ENCODE measurements at regions not wholly inside any gene's neighbourhood (a gene's known extent, or its start where the extent isn't known, plus 50 kb on each side); places are given as distances from the start of the nearest gene placed in this dataset.
"Not testable (repeated sequence)": the region's sequence is repeated elsewhere in the genome, so short reads cannot be mapped to it uniquely, and the experiment has no call there.

- in situ Hi-C loops (cut with HindIII; ENCODE audit: low pct_unique_long_range_greater_than_20kb, low sequenced_read_pairs), result no loop called here
Measured at GRCh38 chr10:121392657-121393056, 205.6 kb downstream of the FGFR2 start.

GRCh38 chr10:121393522-121393921, 204.7 kb downstream of the FGFR2 start:
- in situ Hi-C loops (cut with HindIII; ENCODE audit: low pct_unique_long_range_greater_than_20kb, low sequenced_read_pairs), result no loop called here

More at GRCh38 chr10:121392657-121393056, 205.6 kb downstream of the FGFR2 start:
- no peak for DNase-seq (ENCODE audit: low read depth)

DNA sequence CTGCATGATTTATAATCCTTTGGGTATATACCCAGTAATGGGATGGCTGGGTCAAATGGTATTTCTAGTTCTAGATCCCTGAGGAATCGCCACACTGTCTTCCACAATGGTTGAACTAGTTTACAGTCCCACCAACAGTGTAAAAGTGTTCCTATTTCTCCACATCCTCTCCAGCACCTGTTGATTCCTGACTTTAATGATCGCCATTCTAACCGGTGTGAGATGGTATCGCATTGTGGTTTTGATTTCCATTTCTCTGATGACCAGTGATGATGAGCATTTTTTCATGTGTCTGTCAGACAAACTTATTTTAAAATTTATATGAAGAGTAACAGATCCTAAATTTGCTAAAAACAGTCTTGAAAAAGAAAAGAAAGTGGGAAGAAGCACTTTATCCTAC, 197.7 kb downstream of the FGFR2 start:
- DNase-seq (ENCODE audit: low read depth); in situ Hi-C loops (cut with HindIII; ENCODE audit: low pct_unique_long_range_greater_than_20kb, low sequenced_read_pairs): not testable (repeated sequence)

More at GRCh38 chr10:121393522-121393921, 204.7 kb downstream of the FGFR2 start:
- DNase-seq (ENCODE audit: low read depth), result no peak

GRCh38 chr10:121403527-121403926, 194.7 kb downstream of the FGFR2 start:
- in situ Hi-C loops (cut with HindIII; ENCODE audit: low pct_unique_long_range_greater_than_20kb, low sequenced_read_pairs), result no loop called here
- DNase-seq (ENCODE audit: low read depth), result no peak

DNA sequence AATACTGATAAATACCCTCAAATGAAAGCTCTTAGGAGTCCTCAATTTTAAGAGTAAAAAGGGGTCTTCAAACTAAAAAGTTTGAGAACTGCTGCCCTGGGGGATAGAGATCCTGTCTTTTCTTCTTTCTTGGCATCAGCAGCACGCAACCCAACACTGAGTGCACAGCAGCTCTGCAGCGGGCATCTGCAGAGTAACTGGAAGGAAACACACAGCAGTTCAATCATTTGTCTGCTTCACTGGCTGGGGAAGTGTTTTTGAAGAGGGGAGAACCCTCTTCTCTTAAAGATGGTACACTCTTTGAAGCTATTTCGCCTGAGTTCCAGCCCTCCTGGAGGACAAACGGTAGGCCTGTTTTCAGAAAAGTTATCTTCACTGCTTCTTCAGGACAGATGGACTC, 193.6 kb downstream of the FGFR2 start:
- in situ Hi-C loops (cut with HindIII; ENCODE audit: low pct_unique_long_range_greater_than_20kb, low sequenced_read_pairs), result no loop called here
- no peak for DNase-seq (ENCODE audit: low read depth)

DNA sequence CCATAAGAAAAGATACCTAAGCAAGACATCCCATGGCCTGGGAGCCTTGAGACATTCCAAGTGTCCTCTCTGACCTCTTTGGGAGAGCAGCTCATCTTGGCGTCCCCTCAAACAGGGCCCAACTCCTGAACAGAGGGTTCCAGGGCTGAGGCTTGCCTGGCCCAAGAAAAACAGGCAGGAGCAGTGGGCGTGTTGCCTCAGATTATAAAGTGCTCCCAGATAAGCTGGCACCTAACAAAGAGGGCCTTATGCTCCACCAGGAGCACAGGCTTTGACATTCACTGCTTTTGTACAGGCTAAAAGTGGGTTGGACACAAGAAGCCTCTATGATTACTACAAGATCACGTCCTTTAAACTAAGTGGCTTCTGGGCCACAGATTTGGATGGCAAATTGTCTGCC, 193.1 kb downstream of the FGFR2 start:
- in situ Hi-C loops (cut with HindIII; ENCODE audit: low pct_unique_long_range_greater_than_20kb, low sequenced_read_pairs), result no loop called here

GRCh38 chr10:121405549-121405948, 192.7 kb downstream of the FGFR2 start:
- in situ Hi-C loops (cut with HindIII; ENCODE audit: low pct_unique_long_range_greater_than_20kb, low sequenced_read_pairs), result no loop called here

More for the DNA sequence above, 193.1 kb downstream of the FGFR2 start:
- no peak for DNase-seq (ENCODE audit: low read depth)

DNA sequence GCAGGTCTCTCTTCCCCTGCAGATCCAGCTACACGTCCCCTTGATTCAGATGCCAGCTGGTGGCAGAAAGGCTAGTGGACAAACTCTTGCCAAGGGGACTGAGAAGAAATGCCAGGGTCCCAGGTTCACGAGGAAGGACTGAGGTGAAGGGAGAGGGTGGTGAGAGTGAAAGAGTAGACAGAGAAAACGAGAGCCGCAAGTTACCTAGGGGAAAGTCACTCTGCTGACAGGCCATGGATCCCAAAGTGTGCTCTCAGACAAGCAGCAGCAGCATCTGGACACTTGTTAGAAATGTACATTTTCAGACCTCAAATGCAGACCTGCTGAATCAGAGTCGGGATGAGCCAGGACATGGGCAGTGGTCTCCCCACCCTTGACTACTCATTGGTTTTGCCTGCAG, 192.3 kb downstream of the FGFR2 start:
- in situ Hi-C loops (cut with HindIII; ENCODE audit: low pct_unique_long_range_greater_than_20kb, low sequenced_read_pairs), result no loop called here

More at GRCh38 chr10:121405549-121405948, 192.7 kb downstream of the FGFR2 start:
- DNase-seq (ENCODE audit: low read depth), result no peak

DNA sequence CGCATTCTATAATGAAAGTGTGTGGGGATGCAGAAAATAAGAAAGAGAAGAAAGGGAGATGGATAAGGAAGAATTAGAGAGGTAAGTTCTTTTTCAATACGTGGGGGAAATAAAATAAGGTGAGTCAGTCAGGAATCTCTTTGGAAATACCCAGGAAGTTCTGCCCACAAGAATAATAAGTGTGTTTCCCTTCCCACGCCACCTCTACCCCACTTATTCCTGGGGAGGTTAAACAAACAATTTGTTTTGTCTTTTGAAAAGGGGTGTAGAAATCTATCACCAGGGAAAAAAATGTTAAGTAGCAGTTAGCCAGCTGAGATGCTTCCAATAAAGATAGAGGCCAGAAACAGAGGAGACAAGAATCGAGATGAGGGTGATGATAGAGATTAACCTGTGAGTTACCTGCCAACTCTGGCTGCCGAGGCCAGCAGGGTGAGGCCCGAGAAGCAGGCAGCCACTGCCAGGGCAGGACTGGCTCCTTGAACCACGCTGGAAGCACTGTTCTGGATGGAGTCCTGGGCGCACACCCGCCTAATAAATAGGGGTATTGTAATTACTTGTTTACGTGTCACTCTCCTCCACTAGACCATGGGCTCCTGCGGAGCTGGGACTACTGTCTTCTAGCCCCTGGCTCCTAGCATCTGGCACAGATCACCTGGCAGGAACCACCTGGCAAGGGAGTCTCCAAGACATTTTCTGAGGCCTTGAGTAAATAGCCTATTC, 191.3 kb downstream of the FGFR2 start:
- DNase-seq (ENCODE audit: low read depth), result peak; percentile 45
- in situ Hi-C loops (cut with HindIII; ENCODE audit: low pct_unique_long_range_greater_than_20kb, low sequenced_read_pairs), result no loop called here

More for the DNA sequence above, 192.3 kb downstream of the FGFR2 start:
- no peak for DNase-seq (ENCODE audit: low read depth)

- in situ Hi-C loops (cut with HindIII; ENCODE audit: low pct_unique_long_range_greater_than_20kb, low sequenced_read_pairs), result no loop called here
- DNase-seq (ENCODE audit: low read depth), result no peak
Measured at GRCh38 chr10:121409466-121410104, 188.7 kb downstream of the FGFR2 start.

DNA sequence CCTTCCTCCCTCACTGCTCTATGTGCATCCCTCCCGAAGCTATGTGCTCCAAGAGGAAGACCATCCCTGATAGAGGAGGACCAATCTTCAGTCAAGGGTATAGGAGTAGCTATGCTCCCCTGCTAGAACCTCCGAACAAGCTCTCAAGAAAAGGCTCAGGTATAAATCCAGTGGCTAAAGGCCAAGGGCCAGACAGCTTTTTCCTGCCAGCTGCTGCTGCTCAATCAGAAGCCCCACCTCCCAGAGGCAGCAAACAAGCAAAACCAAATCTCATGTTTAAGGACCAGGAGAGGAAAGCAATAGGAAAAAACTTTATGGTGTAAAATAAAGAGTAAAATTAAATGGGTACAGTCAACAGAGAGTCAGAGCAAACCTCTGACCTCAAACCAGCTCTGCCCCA, 187.2 kb downstream of the FGFR2 start:
- in situ Hi-C loops (cut with HindIII; ENCODE audit: low pct_unique_long_range_greater_than_20kb, low sequenced_read_pairs), result no loop called here
- DNase-seq (ENCODE audit: low read depth), result no peak

DNA sequence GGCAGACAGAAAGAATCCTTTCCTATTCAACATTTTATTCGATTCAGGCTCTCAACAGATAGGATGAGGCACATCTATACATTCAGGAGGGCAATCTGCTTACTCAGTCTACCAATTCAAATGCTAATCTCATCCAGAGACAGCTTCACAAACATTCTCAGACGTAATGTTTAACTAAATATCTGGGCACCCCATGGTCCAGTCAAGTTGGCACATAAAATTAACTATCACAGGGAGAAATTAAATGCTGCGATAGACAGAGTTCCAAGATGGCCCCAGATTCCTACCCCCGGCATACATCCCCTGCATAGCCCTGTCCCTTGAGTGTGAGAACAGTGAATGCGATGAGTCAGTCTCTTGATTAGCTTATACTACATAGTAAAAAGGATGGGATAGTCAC, 184.3 kb downstream of the FGFR2 start:
- DNase-seq (ENCODE audit: low read depth), result no peak
- in situ Hi-C loops (cut with HindIII; ENCODE audit: low pct_unique_long_range_greater_than_20kb, low sequenced_read_pairs), result no loop called here

- DNase-seq (ENCODE audit: low read depth), result no peak
- in situ Hi-C loops (cut with HindIII; ENCODE audit: low pct_unique_long_range_greater_than_20kb, low sequenced_read_pairs), result no loop called here
Measured at GRCh38 chr10:121414366-121415062, 183.7 kb downstream of the FGFR2 start.

- DNase-seq (ENCODE audit: low read depth), result no peak
- in situ Hi-C loops (cut with HindIII; ENCODE audit: low pct_unique_long_range_greater_than_20kb, low sequenced_read_pairs), result no loop called here
Measured at GRCh38 chr10:121415063-121415399, 183.2 kb downstream of the FGFR2 start.

GRCh38 chr10:121416071-121416470, 182.2 kb downstream of the FGFR2 start:
- no peak for DNase-seq (ENCODE audit: low read depth)
- in situ Hi-C loops (cut with HindIII; ENCODE audit: low pct_unique_long_range_greater_than_20kb, low sequenced_read_pairs), result no loop called here

- in situ Hi-C loops (cut with HindIII; ENCODE audit: low pct_unique_long_range_greater_than_20kb, low sequenced_read_pairs), result no loop called here
Measured at GRCh38 chr10:121417298-121417697, 180.9 kb downstream of the FGFR2 start.

GRCh38 chr10:121418126-121418777, 180.0 kb downstream of the FGFR2 start:
- in situ Hi-C loops (cut with HindIII; ENCODE audit: low pct_unique_long_range_greater_than_20kb, low sequenced_read_pairs), result no loop called here
- no peak for DNase-seq (ENCODE audit: low read depth)

More at GRCh38 chr10:121417298-121417697, 180.9 kb downstream of the FGFR2 start:
- DNase-seq (ENCODE audit: low read depth), result no peak

- no peak for DNase-seq (ENCODE audit: low read depth)
Measured at GRCh38 chr10:121420006-121420405, 178.2 kb downstream of the FGFR2 start.

DNA sequence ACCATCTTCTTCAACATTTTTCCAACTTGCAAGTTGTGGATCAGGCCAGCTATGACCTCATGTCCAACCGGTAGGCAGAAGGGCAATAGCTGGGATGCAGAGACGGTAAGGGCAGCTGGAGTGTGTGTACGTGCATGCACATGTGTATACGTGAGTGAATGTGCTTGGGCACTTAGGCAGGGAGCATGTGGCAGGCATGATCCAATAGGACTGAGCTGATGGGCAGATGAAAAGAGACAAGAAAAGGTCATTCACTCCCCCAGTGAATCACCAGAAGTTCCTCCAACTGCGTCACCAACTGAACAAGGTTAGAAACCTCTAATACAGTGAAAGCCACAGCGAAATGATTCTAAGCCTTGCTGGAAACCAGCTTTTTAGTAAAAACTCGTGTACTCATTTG, 176.1 kb downstream of the FGFR2 start:
- in situ Hi-C loops (cut with HindIII; ENCODE audit: low pct_unique_long_range_greater_than_20kb, low sequenced_read_pairs), result no loop called here
- DNase-seq (ENCODE audit: low read depth), result no peak

More at GRCh38 chr10:121420006-121420405, 178.2 kb downstream of the FGFR2 start:
- in situ Hi-C loops (cut with HindIII; ENCODE audit: low pct_unique_long_range_greater_than_20kb, low sequenced_read_pairs), result no loop called here

Measured in Caki2 (cell line).